Gastrocnemius medialis (tissue), 4 donors: ENCODE measurements at regions not wholly inside any gene's neighbourhood (a gene's known extent, or its start where the extent isn't known, plus 50 kb on each side); places are given as distances from the start of the nearest gene placed in this dataset.
A peak's percentile ranks its signal among the peaks of the same experiment; 100 is the strongest.

ENCODE experiments used
- CTCF ChIP-seq, 5 experiments: fragments of 450-650 bp in 3 of 5; fragments of 200-600 bp in 2 of 5; sonication (generic) in 2 of 5; IDR thresholded peaks in 4 of 5; conservative IDR thresholded peaks in 1 of 5; 1 replicate in 4 of 5; 2 replicates in 1 of 5; pipeline ENCODE4 v1.5.1; 2016 to 2019; ENCODE audit warnings: antibody characterized with exemption in 5 of 5, mild to moderate bottlenecking in 3 of 5, moderate library complexity in 3 of 5
- POLR2A ChIP-seq, 2 donors: fragments of 450-650 bp; IDR thresholded peaks; one replicate each; pipeline ENCODE4 v1.6.1; 2017; ENCODE audit warnings: antibody characterized with exemption in 2 of 2, mild to moderate bottlenecking in 2 of 2, moderate library complexity in 2 of 2

- no peak for TF ChIP-seq CTCF (IDR thresholded peaks at IDR 0.05 in 4 of 5, conservative IDR thresholded peaks at IDR 0.05 in 1 of 5)
- TF ChIP-seq POLR2A (IDR thresholded peaks at IDR 0.05): peak; percentile 49 to 61
These were observed 229.5 kb downstream of the TOMM20 start for GRCh38 chr1:234899041-234899729.
